Neural progenitor cell (in vitro differentiated cells): ENCODE measurements at regions not wholly inside any gene's neighbourhood (a gene's known extent, or its start where the extent isn't known, plus 50 kb on each side); places are given as distances from the start of the nearest gene placed in this dataset.

Experiments used
- CTCF ChIP-seq: fragments of 200-600 bp; sonication (generic); IDR thresholded peaks from 2 replicates; pipeline ENCODE4 v1.5.1; 2017; ENCODE audit warnings: antibody characterized with exemption, mild to moderate bottlenecking
- EZH2 ChIP-seq: fragments of 200-600 bp; sonication (generic); IDR thresholded peaks from 2 replicates; pipeline ENCODE4 v1.6.1; 2017; ENCODE audit warnings: antibody characterized with exemption, mild to moderate bottlenecking, moderate library complexity
- EZH2phosphoT487 ChIP-seq: fragments of 200-600 bp; sonication (generic); IDR thresholded peaks from 2 replicates; pipeline ENCODE4 v1.6.1; 2017; ENCODE audit warnings: antibody characterized with exemption

GRCh38 chr18:61736133-61736532, 156.7 kb downstream of the RNF152 start:
- TF ChIP-seq EZH2, result no peak
- no peak for TF ChIP-seq CTCF
- no peak for TF ChIP-seq EZH2phosphoT487
